Esophagus muscularis mucosa (tissue), 4 donors: ENCODE measurements at regions not wholly inside any gene's neighbourhood (a gene's known extent, or its start where the extent isn't known, plus 50 kb on each side); places are given as distances from the start of the nearest gene placed in this dataset.

Source experiments
- DNase-seq: peaks from one replicate; pipeline ENCODE4 v3.0.0-alpha.2; 2017; ENCODE audit errors: extremely low spot score
- H3K27ac ChIP-seq, 4 donors: fragments of 200-600 bp; sonication (generic); replicated peaks in 1 of 4; 1 replicate in 3 of 4; 2 replicates in 1 of 4; pipeline ENCODE4 v1.5.1; 2016 to 2019; ENCODE audit warnings: mild to moderate bottlenecking in 1 of 4
- H3K27me3 ChIP-seq, 4 donors: fragments of 200-600 bp; sonication (generic); one replicate each; pipeline versions ENCODE4 v1.5.1 to v1.6.0; 2016 to 2019
- H3K36me3 ChIP-seq, 4 donors: fragments of 200-600 bp; sonication (generic); one replicate each; pipeline ENCODE4 v1.5.1; 2016 to 2019
- H3K4me1 ChIP-seq, 4 donors: fragments of 200-600 bp; sonication (generic); one replicate each; pipeline ENCODE4 v1.5.1; 2016 to 2019
- H3K4me3 ChIP-seq, 4 donors: fragments of 200-600 bp; sonication (generic); 1 replicate in 2 of 4; 2 replicates in 2 of 4; pipeline ENCODE4 v1.5.1; 2016 to 2019; ENCODE audit warnings: mild to moderate bottlenecking in 4 of 4, moderate library complexity in 1 of 4
- H3K9me3 ChIP-seq, 4 donors: fragments of 200-600 bp; sonication (generic); 1 replicate in 3 of 4; 2 replicates in 1 of 4; pipeline ENCODE4 v1.5.1; 2016 to 2019
- CTCF ChIP-seq, 3 experiments: fragments of 200-600 bp in 2 of 3; fragments of 450-650 bp in 1 of 3; sonication (generic) in 2 of 3; IDR thresholded peaks; one replicate each; pipeline ENCODE4 v1.5.1; 2017 to 2019; ENCODE audit warnings: antibody characterized with exemption in 3 of 3, mild to moderate bottlenecking in 2 of 3, moderate library complexity in 1 of 3
- EP300 ChIP-seq: sonication (generic); formaldehyde crosslinking; IDR thresholded peaks from one replicate; pipeline ENCODE4 v1.6.1; 2017; ENCODE audit warnings: antibody characterized with exemption
- POLR2A ChIP-seq: fragments of 450-650 bp; IDR thresholded peaks from one replicate; pipeline ENCODE4 v1.6.1; 2017; ENCODE audit warnings: antibody characterized with exemption, moderate library complexity, mild to moderate bottlenecking, low read depth
- POLR2AphosphoS5 ChIP-seq, 2 donors: sonication (generic); formaldehyde crosslinking; IDR thresholded peaks; one replicate each; pipeline ENCODE4 v1.6.1; 2017; ENCODE audit warnings: antibody characterized with exemption in 2 of 2
- WGBS: methylation state at CpG from one replicate; pipeline ENCODE4 v1.1.5; 2018; 5-methylcytosine and 5-hydroxymethylcytosine counted together
- intact Hi-C: fragments of 100-400 bp; cut with DNase I; formaldehyde crosslinking; loops from one replicate; pipeline ENCODE4 v1.15.1; 2023

- 90% methylated on average over 40 of the region's 52 CpGs for WGBS
- DNase-seq, result no peak
- Histone ChIP-seq H3K4me3 (no peak overlapping the region), H3K36me3 (no peaks in the 10 kb centered on the region), H3K4me1 (no peaks in the 10 kb centered on the region), H3K27me3 (peaks cover 0 to 38% (median 0%) of the 10 kb centered on the region in 4 donors), H3K27ac (no peak overlapping the region), H3K9me3 (peaks cover 0 to 6% (median 0%) of the 10 kb centered on the region in 4 donors)
- no peak for TF ChIP-seq EP300
- TF ChIP-seq POLR2A, result no peak
- TF ChIP-seq POLR2AphosphoS5 (IDR thresholded peaks at IDR 0.05), result no peak
- TF ChIP-seq CTCF (IDR thresholded peaks at IDR 0.05), result no peak
- intact Hi-C loops, result no loop called here
Observed at GRCh38 chr18:78925557-78926242, 53.9 kb upstream of the SALL3 start.

GRCh38 chr18:78926243-78926615, 53.4 kb upstream of the SALL3 start:
- H3K27me3 ChIP-seq, result peaks cover 0 to 36% (median 0%) of the 10 kb centered on the region in 4 donors
- no peak overlapping the region for H3K27ac ChIP-seq
- no peak overlapping the region for H3K4me3 ChIP-seq
- no peak for TF ChIP-seq POLR2AphosphoS5 (IDR thresholded peaks at IDR 0.05)
- no peak for TF ChIP-seq POLR2A
- TF ChIP-seq EP300, result no peak
- TF ChIP-seq CTCF (IDR thresholded peaks at IDR 0.05), result no peak
- no peak for DNase-seq
- no peaks in the 10 kb centered on the region for H3K4me1 ChIP-seq
- peaks cover 0 to 6% (median 0%) of the 10 kb centered on the region in 4 donors for H3K9me3 ChIP-seq
- intact Hi-C loops, result no loop called here
- no peaks in the 10 kb centered on the region for H3K36me3 ChIP-seq
- WGBS, result 94% methylated on average over 11 of the region's 12 CpGs

GRCh38 chr18:78927156-78927555, 52.5 kb upstream of the SALL3 start:
- peaks cover 0 to 6% (median 0%) of the 10 kb centered on the region in 4 donors for H3K9me3 ChIP-seq
- H3K36me3 ChIP-seq, result no peaks in the 10 kb centered on the region
- no peak for DNase-seq
- H3K27me3 ChIP-seq, result peaks cover 0 to 27% (median 0%) of the 10 kb centered on the region in 4 donors
- no peak overlapping the region for H3K27ac ChIP-seq
- 79% methylated on average over 5 of the region's 10 CpGs for WGBS
- H3K4me1 ChIP-seq, result no peaks in the 10 kb centered on the region
- H3K4me3 ChIP-seq, result no peak overlapping the region
- intact Hi-C loops, result no loop called here
- TF ChIP-seq POLR2A (no peak), POLR2AphosphoS5 (IDR thresholded peaks at IDR 0.05) (no peak), CTCF (IDR thresholded peaks at IDR 0.05) (no peak)

- no peak overlapping the region for H3K4me3 ChIP-seq
- no peak for DNase-seq
- no peaks in the 10 kb centered on the region for H3K4me1 ChIP-seq
- no peak for TF ChIP-seq EP300
- TF ChIP-seq POLR2AphosphoS5 (IDR thresholded peaks at IDR 0.05), result no peak
- TF ChIP-seq CTCF (IDR thresholded peaks at IDR 0.05), result no peak
- no peak for TF ChIP-seq POLR2A
- no peaks in the 10 kb centered on the region for H3K36me3 ChIP-seq
- 91% methylated on average over 11 of the region's 11 CpGs for WGBS
- intact Hi-C loops, result no loop called here
- peaks cover 0 to 25% (median 0%) of the 10 kb centered on the region in 4 donors for H3K27me3 ChIP-seq
- H3K9me3 ChIP-seq, result peaks cover 0 to 6% (median 0%) of the 10 kb centered on the region in 4 donors
- H3K27ac ChIP-seq, result no peak overlapping the region
Observed at GRCh38 chr18:78927616-78928015, 52.0 kb upstream of the SALL3 start.

- intact Hi-C loops, result no loop called here
- H3K9me3 ChIP-seq, result peaks cover 0 to 6% (median 0%) of the 10 kb centered on the region in 4 donors
- TF ChIP-seq CTCF (IDR thresholded peaks at IDR 0.05), result no peak
- no peak for TF ChIP-seq POLR2AphosphoS5 (IDR thresholded peaks at IDR 0.05)
- no peak for TF ChIP-seq EP300
- no peak for TF ChIP-seq POLR2A
- no peak for DNase-seq
- no peak overlapping the region for H3K27ac ChIP-seq
- no peaks in the 10 kb centered on the region for H3K4me1 ChIP-seq
- no peaks in the 10 kb centered on the region for H3K36me3 ChIP-seq
- peaks cover 0 to 20% (median 0%) of the 10 kb centered on the region in 4 donors for H3K27me3 ChIP-seq
- WGBS, result 91% methylated on average over 14 of the region's 16 CpGs
- H3K4me3 ChIP-seq, result no peak overlapping the region
Observed at GRCh38 chr18:78928076-78928475, 51.5 kb upstream of the SALL3 start.
